T follicular helper cell (primary cell): ENCODE measurements at regions not wholly inside any gene's neighbourhood (a gene's known extent, or its start where the extent isn't known, plus 50 kb on each side); places are given as distances from the start of the nearest gene placed in this dataset.

Experiments
- DNase-seq: peaks from one replicate; pipeline ENCODE4 v3.0.0-alpha.2; 2020; ENCODE audit warnings: low read depth

DNA sequence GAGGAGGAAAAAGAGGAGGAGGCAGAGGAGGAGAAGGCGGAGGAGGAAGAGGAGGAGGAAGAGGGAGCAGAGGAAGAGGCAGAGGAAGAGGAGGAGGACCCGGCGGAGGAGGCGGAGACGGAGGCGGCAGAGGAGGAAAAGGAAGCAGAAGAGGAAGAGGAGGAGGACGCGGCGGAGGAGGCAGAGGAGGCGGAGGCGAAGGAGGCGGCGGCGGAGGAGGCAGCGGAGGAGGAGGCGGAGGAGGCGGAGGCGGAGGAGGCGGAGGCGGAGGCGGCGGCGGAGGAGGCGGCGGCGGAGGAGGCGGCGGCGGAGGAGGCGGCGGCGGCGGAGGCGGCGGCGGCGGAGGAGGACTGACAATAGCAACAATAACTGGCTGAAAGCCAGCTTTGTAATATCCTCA lies 616.6 kb downstream of the TBC1D22A start:
- no peak for DNase-seq

GRCh38 chr22:47377926-47378560 lies 615.6 kb downstream of the TBC1D22A start:
- no peak for DNase-seq

DNA sequence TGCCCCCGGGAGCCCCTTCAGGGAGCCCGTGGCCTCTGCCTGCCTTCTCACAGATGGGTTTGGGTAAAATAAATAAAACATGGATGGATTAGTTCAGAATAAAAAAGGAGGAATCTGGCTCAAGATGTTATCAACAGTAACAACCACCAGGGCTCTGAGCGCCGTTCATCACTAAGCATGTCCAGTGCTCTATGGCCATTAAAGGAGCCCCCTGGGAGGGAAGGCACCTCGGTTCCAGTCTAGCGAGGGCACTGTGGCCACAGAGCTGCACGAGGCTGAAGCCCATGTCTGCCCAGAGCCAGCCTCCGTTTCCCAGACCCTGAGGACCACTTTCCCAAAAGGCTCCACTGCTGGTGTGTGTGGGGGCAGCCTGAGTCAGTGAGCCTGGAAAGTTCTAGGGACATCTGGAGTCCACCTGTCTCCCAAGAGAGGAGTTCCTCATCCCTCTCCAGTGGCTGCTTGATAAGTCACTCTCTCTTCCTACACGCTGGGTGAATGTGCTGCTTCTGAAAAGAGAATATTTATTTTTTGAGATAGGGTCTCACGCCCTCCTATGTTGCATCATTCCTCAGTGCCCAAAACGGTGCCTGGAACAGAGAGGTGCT lies 614.6 kb downstream of the TBC1D22A start:
- no peak for DNase-seq

GRCh38 chr22:47376322-47376700 lies 613.9 kb downstream of the TBC1D22A start:
- no peak for DNase-seq

- DNase-seq = no peak
Measured at GRCh38 chr22:47375621-47376321, 613.3 kb downstream of the TBC1D22A start.

DNA sequence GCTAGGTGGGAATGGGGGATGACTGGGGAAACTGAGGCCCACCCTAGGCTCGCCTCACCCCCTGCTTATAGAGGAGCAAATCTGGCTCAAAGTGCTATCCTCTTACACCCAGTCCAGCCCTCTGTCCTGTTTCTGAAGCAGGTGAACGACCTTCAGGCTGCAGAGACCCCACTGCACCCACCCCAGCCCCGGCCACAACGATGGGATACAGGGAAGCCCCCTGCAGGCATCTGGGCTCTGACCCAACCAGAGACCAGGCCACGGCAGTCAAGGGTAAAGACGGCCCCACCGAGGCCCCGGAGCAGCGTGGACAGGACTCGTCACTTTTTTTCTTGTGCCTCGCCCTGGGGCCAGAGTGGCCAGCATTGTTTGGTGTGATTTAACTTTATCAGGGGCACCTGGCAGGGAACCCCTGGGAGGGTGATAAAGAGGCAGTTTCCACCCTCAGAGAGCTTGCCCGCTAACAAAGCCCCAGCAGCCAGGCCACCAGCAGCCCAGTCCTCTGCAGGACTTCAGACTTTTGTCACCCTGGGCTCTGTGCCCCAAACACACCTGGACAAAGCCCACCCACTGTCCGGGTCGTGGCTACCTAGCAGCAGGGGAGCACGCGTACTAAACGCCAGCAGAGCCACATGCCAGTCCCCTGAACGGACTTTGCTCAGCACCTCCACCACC lies 612.6 kb downstream of the TBC1D22A start:
- DNase-seq = no peak

DNA sequence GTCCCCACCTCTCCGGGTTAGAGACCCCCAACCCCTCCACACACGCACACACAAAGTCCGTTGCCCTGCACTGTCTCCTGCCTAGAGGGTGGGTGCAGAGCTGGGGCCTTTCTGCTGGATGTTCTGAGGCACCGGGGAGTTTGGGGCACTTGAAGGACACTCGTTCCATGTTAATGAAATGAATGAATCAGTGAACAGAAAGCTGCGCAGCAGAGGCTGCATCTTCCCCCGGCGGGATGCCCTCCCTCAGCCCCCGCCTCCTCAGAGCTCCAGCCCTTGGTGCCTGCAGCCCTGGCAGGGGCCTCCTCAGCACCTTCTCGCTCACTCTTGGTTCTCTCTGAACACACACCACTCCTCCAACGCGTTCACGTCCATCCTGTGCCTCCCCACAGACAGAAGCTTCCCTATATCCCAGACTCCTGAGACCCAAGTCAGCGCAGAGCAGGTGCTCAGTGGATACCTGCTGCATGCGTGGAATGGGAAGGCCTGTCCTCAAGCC lies 611.9 kb downstream of the TBC1D22A start:
- DNase-seq = no peak

- no peak for DNase-seq
Measured at GRCh38 chr22:47373648-47374272, 611.3 kb downstream of the TBC1D22A start.

GRCh38 chr22:47372596-47373385 lies 610.3 kb downstream of the TBC1D22A start:
- no peak for DNase-seq

DNA sequence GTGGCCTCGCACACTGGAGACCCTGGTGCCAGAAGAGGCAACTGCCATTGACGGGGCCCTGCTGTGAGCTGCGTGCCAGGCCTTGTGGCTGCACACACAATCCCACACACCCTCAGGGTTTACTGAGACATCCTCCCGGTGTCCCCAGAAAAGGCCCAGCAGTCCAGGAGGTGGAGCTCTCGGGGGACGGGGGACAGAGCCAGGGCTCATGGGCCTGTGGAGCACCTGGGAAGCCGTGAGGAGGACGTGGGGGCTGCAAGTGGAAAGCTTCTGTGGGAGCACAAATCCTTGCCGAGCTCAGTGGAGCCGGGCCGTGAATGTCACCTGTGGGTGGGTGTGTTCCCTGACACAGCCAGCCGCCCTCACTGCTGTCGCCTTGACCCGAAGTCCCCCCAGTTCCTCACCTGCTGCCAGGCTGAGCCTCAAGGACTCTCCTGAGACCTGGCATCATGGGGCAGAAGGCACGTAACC lies 609.7 kb downstream of the TBC1D22A start:
- DNase-seq = no peak

- no peak for DNase-seq
Measured at GRCh38 chr22:47371263-47372090, 609.0 kb downstream of the TBC1D22A start.

- DNase-seq = no peak
Measured at GRCh38 chr22:47370448-47371262, 608.2 kb downstream of the TBC1D22A start.

GRCh38 chr22:47369431-47370015 lies 607.1 kb downstream of the TBC1D22A start:
- DNase-seq = no peak

GRCh38 chr22:47369020-47369419 lies 606.6 kb downstream of the TBC1D22A start:
- DNase-seq = no peak

DNA sequence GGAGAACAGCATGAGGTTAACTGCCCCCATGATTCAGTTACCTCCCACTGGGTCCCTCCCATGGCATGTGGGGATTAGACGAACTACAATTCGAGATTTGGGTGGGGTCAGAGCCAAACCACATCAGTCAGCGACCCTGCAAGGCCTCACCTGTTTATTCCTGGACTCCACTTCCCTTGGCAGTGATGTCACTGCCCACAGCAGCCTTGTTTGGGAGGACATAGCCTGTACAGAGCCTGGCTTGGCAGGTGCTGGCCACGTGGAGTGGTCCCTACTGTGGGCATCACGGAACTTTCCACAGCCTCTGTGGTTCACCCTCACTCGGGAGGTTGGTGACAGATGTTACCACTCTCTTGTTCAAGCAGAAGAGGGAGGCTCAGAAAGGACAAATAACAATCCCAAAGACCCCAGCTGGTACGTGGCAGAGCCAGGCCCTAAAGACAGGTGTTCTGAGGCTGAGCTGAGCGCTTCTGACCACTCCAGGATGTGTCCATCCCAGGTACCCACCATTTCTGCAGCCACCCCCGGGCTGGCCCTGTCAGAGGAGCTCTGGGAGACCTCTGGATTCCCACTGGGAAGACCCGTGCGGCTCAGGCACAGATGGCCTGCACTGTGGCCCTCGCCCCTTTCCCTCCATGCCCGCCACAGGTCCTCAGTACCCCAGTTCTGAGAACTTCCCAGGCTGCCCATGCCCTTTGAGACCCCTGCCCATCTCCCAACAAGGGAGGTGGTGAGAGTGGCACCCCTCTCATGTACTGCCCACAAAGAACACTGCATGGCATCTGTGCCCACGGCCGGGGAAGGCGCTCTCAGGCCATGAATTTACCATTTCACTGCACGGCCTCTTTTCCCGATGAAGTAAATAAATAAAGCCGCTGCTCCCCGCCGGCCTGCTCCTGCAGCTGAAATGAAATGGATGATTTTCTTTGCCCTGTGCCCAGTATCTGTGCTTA lies 605.8 kb downstream of the TBC1D22A start:
- no peak for DNase-seq

- DNase-seq = no peak
Measured at GRCh38 chr22:47367107-47367690, 604.7 kb downstream of the TBC1D22A start.

GRCh38 chr22:47366026-47366767 lies 603.7 kb downstream of the TBC1D22A start:
- no peak for DNase-seq
